GM19395 (cell line): ENCODE measurements at regions not wholly inside any gene's neighbourhood (a gene's known extent, or its start where the extent isn't known, plus 50 kb on each side); places are given as distances from the start of the nearest gene placed in this dataset.

Experiments used
- ATAC-seq: cut with Tn5 transposase; IDR thresholded peaks from one replicate; pipeline ENCODE4 v1.9.1; 2021; ENCODE audit warnings: mild to moderate bottlenecking, moderate library complexity; ENCODE audit not compliant: unreplicated experiment

DNA sequence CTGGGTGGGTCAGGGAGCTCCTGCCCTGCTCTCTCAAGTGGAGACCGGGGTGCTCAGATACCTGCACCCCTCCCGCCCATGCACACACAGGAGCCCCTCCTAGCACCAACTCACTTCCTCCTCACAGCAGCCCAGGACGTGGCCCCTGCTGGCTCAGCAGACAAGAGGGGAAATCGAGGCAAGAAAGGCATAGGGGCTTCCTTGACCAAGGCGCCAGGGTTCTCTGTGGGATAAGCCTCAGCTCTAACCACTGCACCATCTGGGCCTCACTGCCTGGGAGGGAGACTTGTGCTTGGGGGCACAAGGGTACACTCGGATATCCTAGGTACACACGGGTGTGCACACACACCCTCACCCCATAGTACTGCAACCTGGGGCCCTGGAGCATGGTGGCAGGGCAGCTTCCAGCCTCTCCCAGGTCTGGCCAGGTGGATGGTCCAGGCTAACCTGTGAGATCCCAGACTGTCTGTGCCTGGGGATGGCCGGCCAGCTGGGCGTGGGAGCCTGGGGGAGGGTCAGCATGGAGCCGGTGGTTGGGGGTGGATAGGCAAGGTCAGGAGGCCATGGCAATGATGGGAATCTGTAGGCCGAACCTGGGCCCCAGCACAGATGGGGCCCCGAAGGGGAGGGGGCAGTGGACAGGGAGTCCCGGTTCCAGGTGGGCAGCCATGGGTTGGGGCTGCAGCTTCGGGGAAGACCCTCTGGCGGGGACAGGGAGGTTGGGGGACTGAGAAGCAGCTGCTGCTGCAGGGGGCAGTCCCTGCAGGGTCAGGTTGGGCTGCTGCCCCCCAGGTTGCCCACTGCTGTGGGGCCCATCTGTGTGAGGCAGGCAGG is 312.4 kb downstream of the TMEM121 start:
- ATAC-seq, result no peak

GRCh38 chr14:105839425-105840265 is 313.3 kb downstream of the TMEM121 start:
- ATAC-seq, result no peak

GRCh38 chr14:105840266-105841021 is 314.1 kb downstream of the TMEM121 start:
- ATAC-seq, result no peak

GRCh38 chr14:105841022-105842009 is 314.9 kb downstream of the TMEM121 start:
- no peak for ATAC-seq

DNA sequence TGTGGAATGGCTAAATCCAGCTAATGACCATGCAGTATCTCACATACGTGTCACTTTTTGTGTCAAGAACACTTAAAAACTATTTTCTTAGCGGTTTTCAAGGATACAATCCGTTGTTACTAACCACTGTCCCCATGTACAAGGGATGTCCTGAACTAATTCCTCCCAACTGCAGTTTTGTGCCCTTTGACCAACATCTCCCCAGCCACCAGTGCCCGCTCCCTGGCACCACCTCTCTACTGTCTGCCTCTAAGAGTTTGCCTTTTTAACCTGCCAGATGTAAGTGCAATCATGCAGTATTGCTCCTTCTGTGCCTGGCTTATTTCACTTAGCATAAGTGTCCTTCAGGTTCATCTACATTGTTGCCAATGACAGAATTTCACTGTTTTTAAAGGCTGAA is 315.7 kb downstream of the TMEM121 start:
- ATAC-seq, result no peak

DNA sequence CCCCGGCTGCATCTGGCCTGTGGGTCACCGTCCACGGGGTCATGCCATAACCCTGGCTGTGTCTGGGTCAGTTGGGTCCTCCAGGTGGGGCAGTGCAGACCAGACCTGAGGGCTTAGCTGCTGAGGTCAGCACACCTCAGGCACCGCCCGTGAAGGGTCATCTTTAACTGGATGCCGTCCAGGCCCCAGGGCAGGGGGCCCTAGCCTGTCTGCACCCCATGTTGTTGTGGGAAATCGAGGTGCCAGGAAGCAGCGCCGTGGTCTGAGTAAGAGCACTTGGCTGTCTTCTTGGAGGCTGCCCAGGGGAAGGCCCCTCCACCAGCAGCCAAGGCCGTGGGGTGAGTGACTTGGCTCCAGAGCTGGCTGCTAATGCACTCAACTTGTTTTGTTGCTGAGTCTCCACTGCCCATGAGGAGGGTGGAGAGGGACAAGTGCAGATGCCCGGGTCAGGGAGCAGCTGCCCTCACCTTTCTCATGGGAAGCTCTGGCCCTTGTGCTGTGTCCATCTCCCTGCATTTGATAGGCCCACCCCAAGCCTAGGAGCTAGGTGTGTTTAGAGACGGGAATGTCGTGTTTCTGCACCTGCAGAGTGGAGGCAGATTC is 317.2 kb downstream of the TMEM121 start:
- ATAC-seq, result no peak

- ATAC-seq, result no peak
Observed at GRCh38 chr14:105844047-105844630, 317.8 kb downstream of the TMEM121 start.

DNA sequence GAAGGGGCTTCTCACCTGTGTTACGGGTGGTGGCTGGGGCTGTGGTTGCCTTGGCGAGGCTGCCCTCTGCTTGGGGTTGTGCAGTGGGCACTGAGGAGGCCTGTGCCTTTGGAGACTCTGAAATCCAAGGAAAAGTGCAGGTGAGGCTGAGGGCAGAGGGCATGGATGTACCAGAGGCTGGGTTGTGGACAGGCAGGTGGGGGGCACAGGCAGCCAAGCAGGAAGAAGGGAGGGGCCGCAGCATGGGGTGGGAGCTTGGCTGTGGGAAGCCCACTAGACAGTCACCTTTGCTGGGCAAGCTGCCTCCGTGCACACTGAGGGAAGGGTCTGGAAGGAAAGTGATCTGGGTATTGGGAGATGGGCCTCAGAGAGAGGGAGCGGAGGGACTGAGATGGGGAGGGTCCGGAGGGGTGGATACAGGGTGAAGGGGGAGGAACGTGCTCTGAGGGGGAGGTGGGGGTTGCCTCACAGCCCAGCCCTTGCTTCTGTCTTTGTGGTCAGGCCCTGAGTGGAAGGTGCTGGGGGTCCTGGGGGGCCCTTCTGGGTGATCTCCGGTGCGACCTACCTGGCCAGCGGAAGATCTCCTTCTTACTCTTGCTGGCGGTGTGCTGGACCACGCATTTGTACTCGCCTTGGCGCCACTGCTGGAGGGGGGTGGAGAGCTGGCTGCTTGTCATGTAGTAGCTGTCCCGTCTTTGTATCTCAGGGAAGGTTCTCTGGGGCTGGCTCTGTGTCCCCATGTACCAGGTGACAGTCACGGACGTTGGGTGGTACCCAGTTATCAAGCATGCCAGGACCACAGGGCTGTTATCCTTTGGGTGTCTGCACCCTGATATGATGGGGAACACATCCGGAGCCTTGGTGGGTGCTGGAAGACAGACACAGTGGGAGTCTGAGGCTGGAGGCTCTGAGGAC is 318.7 kb downstream of the TMEM121 start:
- no peak for ATAC-seq

DNA sequence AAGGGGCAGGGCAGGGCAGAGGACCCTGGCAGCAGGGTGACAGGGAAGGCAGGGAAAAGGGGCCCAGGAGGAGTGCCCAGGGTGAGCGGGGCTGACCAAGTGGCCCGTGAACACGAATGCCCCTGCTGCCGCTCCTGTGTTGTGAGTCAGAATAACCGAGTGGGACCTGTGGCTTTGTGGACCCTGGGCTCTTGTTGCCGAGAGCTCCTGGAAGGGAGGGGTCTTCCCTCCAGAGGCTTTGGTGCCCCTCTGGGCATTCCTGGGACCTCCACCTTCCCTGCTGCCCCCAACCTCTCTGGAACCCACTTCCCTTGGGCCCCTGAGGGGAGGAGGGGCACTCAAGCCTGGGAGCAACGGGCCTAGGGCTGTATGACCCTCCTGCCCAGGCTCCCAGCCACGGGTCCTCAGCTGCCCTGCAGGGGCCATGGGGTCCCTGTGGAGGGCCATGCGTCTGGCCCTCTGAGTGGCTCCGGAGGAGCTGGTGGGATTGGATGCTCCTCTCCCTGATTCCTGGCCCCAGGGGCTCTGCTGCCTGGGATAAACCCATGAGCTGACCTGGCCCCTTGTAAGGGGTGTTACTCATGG is 319.4 kb downstream of the TMEM121 start:
- ATAC-seq, result no peak

- no peak for ATAC-seq
Observed at GRCh38 chr14:105846312-105846711, 319.9 kb downstream of the TMEM121 start.

DNA sequence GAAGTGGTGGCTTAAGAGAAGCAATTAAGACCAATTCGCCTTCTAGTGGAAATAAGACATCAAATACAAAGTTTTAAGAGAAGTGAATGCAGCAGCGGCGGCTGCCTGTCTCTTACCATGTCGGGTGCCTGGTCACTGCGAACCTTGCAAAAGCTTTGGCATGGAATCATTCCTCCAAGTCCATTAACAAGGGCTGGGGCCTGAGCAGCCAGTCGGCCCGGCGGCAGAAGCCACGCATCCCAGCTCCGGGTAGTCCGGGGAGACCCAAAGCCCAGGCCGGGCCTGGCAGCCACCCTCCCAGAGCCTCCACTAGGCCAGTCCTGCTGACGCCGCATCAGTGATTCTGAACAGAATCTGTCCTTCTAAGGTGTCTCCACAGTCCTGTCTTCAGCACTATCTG is 321.0 kb downstream of the TMEM121 start:
- no peak for ATAC-seq

- no peak for ATAC-seq
Observed at GRCh38 chr14:105848570-105848969, 322.2 kb downstream of the TMEM121 start.

- no peak for ATAC-seq
Observed at GRCh38 chr14:105849933-105850626, 323.7 kb downstream of the TMEM121 start.

GRCh38 chr14:105850853-105851581 is 324.6 kb downstream of the TMEM121 start:
- no peak for ATAC-seq

- ATAC-seq, result no peak
Observed at GRCh38 chr14:105851716-105852377, 325.5 kb downstream of the TMEM121 start.
